GM19438 (cell line): ENCODE measurements at regions not wholly inside any gene's neighbourhood (a gene's known extent, or its start where the extent isn't known, plus 50 kb on each side); places are given as distances from the start of the nearest gene placed in this dataset.

Experiments used
- ATAC-seq: cut with Tn5 transposase; IDR thresholded peaks from one replicate; pipeline ENCODE4 v1.9.1; 2021; ENCODE audit warnings: low read depth; ENCODE audit not compliant: unreplicated experiment

DNA sequence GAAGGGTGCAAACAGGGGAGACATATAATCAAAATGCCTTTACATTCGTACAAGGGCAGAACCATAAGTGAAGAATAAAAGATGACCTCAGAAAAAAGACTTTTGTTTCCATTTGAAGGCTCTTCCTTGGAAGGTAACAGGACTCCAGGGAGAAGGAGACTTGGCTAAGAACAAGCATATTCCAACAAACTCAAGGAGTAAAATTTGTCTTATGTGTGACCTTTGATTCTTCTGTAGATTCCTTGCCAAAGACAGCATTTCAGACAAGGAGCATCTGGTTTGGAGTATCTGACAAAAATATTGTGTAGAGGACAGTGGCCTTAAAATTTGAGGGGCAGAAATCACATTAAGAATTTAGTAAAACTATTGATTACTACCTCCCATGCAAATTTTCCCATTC is 991.9 kb downstream of the FLRT2 start:
- ATAC-seq: no peak

DNA sequence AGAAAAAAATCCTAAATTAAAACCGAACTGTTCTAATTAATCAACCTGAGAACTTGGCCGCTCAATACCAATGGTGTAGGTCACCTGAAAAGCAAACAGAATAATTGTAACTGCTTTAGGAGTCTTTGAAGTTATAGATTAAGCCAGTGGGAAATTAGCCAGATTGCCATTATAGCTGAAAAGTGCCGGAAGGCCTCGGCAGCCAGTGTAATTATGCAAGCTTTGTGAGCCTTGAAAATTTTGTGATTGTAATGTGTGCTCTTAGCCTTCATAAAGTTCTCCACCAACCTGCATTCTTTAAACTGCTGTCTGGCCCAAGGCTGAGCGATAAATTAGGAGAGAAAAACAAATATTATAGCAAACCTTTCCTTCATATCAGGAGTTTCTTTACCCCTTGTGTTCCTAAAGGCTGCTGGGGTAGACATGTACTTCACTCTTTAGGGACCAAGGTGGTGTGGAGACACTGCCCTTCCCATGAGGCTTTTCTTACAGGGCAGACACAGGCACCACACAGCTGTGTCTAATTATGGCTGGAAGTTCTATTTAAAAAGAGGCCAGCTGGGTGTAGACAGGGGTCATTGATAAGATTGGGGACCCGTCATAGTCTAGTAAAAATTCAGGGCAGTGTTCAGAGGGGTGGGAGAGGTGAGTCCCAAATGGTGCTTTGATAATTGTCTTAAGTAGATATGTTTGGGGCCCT is 991.2 kb downstream of the FLRT2 start:
- no peak for ATAC-seq

DNA sequence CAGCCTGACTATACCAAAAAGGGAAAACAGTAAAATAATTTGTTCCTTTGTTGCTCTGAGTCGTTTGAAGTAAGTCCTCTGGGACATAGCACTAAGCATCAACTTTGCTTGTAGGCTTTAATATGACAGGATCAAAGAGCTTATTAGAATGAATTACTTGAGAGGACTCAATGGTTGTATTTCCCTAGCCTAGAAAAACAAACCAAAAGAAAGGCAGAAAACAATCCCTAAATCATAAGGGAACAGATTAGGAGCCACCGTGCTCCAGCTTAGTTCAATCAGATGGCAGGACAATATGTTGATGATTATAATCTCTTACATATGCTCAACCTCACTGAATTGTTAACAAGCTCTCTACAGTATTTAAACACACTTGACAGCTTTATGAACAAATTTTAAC is 988.4 kb downstream of the FLRT2 start:
- no peak for ATAC-seq

DNA sequence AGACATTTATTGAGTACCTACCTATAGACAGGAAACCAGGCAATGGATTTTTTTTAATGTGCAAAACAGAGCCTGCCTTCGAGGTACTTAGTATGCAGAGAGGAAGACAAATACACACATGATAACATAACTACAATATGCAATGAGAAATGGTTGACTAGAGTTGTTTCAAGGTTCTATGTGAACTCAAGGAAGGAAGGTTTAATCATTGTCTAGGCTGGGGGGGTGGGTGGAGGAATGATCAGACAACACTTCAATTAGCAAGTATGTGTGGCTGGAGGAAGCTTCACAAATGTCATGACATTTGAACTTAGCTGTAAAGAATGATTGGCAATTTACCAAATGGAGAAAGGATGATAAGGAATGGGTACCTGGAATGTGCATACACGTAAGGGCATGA is 985.3 kb downstream of the FLRT2 start:
- no peak for ATAC-seq

DNA sequence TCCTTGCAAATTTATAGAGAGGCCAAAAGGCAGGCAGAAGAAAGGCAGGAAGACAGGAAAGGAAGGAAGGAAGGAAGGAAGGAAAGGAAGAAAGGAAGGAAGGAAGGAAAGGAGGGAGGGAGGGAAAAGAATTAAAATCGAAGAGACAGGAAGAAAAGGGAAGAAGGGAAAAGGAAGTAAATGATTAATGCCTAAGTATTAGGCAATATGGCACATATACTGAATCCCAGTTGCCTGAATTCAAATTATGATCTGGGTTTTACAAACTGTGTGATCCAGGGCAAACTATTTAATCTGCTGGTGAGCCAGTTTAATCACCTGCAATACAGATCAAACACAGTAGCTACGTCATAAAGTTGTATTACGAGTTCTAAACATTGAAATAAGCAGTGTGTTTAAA is 983.6 kb downstream of the FLRT2 start:
- ATAC-seq: no peak

DNA sequence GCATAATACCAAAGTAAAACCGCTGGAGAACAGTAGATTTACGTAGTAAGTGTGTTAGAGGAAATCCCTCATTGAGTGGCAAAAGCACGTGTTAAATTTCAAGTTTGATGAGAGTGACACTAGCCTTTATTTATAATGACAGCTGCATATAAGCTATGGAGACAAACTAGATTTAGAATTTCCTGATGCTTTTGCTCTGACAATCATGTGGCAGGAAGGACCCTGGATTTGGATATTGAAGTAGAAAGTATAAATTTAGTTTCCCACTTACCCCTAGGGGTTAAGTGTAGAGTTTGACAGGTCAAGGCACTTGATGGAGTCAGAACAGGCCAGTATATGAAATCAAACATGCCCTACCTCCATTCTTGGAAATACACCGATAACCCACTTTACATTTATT is 983.1 kb downstream of the FLRT2 start:
- ATAC-seq: no peak

DNA sequence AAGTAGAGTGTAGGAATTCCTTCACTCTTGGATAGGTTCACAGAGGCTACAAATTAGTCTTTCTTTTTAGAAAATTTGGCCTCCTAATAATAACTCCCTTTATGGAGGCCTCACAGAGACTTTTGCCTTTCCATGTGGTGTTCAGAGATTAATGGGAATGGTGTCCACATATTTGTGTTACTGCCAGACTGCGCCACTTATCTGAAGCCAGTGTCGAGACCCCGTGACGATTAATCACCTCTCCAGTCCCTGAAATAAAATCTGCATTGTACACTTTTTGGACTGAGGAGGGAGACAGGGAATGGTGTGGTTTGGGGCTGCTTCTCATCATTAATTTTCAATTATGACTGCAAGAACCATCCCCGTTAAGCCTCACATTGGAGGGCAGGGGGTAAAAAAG is 980.5 kb downstream of the FLRT2 start:
- no peak for ATAC-seq

DNA sequence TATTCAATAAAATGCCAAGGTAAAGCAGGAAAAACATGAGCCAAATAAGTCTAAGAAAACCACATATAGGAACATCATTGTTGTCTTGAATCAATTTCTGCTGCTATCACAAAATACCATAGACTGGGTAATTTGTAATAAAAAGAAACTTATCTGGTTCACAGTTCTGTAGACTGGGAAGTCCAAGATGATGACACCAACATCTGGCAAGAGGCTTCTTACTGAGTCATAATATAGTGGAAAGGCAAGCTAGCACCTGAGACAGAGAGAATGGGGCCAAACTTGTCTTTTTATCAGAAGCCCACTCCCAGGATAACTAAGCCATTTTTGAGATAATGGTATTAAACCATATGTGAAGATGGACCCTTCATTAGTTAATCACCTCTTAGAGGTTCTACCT is 975.9 kb downstream of the FLRT2 start:
- ATAC-seq: no peak

DNA sequence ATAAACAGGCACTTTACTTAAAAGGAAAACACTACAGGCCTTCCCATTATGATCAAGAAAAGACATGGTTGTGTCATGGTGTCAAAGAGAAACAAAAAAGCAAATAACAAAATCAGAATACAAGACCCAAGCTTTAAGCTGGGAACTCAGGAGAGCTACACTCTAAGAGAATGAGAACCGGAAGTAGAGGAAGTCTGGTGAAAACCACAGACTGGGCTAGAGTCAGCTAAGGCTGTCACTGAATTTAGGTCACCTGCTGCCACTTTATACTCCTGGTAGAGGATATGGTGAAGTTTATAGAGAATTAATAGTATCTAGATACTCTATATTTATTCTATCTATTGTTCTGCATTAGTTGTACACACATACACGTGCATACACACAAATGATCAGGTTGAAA is 971.7 kb downstream of the FLRT2 start:
- ATAC-seq: no peak

DNA sequence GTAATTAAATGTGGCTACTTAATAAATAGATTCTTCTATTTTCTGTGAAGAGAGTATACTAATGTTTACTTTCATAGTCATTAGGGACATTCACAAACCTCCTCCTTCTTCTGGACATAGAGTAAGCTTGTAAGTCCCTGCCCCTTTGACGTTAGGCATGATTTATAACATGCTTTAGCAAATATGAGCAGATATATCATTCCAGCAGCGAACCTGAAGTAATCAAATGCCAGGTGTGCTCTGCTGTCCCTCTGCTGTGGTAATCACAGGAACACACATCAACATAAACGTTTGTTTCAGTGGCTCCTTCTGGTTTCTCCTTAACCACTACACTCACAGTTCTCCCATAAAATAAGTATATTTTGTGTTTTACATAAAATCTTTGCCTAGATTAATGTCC is 961.8 kb downstream of the FLRT2 start:
- ATAC-seq: no peak

DNA sequence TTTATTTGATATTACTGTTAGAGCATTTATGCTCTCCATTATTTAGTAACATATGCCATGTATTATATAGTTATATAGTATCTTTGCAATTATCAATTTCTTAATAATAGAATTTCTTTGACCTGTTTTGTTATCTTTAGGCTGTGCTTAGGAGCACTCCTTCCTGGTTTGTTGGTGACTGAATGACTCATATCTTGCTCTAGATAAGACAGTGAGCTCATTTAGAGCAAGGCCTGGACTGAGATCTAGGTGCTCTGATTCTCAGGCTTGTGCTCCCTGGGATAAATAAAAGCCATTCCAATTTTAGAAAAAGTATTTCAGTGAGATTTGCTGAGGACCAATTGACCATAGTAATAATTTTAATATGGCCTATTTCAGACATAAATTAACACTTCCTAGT is 951.2 kb downstream of the FLRT2 start:
- no peak for ATAC-seq

DNA sequence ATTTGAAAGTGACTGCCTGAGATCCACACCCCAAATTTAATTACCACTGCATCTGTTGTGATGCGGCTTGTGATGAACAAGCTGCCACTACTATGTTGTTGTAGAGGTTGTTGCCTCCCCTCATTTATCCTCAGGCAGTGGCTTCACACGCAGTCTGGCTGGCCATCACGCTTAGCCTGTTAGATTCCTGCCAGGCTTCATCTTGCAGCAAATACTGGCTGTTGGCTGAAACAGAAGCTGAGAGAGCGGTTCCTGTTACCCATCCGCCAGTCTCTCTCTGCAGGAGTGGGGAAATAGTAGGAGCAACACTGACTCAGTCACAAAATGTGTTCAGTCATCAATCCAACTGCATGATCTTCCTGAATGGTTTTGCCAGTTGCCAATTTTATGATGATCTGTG is 934.4 kb downstream of the FLRT2 start:
- no peak for ATAC-seq

DNA sequence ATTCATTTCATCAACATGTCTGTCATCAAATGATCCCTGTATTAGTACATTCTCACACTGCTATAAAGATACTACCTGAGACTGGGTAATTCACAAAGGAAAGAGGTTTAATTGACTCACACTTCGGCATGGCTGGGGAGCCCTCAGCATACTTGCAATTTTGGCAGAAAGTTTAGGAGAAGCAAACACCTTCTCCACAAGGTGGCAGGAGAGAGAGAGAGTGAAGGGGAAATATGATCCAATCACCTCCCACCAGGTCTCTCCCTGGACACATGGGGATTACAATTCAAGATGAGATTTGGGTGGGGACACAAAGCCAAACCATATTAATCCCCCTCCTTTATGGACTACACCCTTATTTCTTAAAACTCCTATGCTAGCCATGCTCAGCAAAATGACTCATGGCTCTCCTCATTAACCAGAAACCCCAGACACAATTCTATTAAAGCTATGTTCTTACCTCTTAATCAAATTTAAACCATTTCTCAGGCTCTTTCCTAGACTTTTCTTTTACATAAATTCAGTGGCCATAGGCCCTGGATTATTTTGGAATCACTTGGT is 932.3 kb downstream of the FLRT2 start:
- ATAC-seq: no peak

DNA sequence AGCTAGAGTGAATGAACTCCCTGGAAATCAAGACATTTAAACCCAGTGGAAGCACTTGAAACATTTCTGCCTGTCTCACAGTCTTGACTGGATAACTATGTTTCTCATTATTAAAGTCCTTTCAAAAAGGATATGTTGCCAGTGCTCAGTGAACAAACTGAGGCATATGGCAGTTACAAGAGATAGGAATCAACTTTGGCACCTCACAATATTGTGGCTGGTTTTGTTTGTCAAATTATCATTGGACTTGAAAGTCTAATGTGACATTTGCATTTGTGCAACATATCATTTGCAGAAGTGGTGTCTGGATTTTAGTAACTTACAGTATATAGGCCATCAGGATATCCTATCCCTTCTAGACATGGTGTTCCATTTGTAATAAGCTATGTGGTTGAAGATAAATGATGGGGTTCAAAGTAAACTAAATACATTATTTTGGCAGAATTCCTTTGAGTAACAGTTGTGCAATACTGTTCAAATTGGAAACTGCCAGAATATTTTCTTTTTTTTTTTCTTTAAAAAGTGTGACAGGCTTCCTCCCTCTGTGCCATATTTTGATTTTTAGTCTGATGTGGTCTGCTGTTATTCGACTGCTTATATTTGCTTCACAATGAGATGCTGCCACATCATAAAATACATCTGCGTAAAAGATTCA is 927.7 kb downstream of the FLRT2 start:
- no peak for ATAC-seq

DNA sequence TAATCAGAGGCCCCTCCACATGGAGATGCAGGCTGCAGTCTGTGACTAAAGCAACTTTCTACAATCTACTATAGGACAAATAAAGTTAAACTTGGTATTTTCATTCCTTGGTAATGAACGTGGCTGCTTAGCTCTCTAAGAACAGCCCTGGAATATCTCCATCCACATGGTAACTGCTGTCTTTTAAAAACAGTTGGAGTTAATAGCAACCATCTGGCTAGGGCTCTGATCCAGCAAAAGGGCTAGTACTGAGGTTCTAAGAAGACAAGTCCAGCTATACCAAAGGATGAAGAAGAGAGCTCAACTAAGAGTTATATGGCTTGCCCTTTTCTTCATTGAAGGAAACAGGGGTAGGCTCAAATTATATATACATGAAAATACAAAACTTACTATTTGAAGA is 920.1 kb downstream of the FLRT2 start:
- no peak for ATAC-seq

DNA sequence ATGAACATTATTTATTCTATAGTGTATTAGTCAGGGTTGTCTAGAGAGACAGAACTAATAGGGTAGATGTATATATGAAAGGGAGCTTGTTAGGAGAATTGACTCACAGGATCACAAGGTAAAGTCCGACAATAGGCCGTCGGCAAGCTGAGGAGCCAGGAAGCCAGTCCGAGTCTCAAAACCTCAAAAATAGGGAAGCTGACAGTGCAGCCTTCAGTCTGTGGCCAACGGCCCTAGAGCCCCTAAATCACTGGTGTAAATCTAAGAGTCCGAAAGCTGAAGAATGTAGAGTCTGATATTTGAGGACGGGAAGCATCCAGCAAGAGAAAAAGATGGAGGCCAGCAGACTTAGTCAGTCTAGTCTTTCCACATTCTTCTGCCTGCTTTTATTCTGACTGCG is 912.2 kb downstream of the FLRT2 start:
- ATAC-seq: no peak

DNA sequence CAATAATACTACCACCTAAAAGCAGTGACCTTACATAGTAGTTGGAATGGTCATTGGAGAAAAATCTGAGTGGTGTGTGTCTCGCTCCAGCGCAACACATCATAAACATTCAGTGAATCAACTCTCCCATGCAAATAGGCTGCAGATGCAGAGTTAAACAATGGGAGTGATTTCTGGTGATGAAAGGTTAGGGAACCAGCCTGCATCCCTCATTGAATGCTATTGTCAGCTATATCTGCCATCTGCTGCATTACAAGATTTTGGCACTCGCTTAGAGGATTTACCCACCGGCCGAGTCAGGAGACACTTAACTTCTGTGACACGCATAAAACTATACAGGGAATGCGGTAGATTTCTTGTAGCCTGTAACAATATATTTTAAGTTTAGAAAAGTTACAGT is 900.9 kb downstream of the FLRT2 start:
- ATAC-seq: no peak

DNA sequence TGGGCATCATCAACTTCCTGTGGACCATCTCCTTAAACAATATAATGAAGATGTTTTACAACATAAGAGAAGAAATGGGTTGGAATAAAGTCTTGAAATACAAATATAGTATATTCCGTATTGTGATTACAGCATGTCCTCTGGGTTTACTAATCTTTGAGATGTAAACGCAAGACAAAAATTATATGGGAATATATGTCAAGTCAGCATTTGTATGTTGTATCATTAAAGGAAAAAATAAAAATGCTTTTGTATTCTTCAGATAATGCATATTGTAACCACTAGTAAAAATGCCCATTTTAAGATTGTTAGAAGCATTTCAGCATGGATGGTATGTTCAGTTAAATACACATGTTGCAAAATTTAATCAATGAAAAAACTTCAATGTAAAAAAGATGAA is 893.3 kb downstream of the FLRT2 start:
- no peak for ATAC-seq

DNA sequence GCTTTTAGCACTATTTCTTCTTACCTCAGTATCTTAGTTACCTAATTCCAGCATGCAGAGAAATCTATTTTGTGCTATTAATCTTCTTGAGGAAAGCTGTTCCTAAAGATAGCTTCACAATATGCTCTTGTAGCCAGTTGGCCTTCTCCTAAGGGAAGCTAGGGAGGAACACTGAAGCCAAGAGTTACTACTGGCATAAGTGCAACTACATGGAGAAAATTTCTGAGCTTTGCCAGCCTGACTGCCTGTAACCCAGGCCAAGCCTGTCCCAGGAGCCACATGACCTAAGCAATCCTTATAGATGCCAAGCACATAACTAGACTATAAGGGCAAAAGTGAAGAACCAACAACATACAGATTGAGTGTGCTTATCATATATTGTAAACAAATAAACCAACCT is 890.2 kb downstream of the FLRT2 start:
- no peak for ATAC-seq

DNA sequence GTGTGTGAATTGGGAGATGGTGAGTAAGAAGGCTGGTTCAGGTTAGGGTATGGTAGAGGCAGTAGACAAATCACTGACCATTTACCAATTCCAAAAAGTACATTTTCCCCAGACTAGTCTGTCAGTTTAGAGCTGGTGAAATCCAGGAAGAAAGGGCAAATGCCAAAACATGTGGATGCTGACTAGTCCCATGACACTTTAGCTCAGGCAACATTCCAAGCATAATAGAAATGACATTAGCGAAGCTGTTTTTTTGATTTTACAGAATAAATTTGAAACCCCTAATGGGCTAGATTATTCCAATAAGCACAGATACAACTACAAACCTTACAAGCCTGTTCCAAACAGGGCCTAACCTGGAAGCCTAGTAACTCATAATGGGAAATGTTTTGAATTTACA is 884.2 kb downstream of the FLRT2 start:
- no peak for ATAC-seq

DNA sequence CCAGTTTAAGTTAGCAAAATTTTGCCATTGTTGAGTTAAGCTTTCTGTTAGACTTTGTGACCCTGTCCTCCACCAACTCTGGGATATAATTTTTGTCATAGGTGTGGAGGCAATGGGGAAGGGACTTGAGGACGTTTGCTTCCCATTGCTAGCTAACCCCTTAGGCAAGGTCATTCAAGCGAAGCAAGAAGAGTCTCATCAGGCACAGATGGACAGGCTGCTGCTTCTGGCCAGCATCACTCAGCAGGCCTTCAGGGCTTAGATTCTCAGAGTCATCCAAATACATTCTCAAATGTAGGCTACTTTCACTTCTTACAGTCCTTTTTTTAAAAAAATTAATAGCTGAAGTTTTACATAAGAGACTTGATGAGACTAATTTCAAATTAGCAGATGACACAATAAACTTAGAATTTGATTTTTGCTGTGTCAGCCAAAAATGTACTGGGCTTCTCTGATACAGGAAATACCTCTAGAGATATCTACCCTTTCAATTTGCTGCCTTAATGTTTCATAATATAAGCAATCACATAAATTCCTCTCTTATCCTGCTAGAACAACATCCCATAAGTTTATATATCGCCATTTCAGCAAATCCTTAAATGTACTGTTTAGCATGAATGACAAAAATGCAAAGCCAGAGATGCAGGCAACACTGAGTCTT is 875.2 kb downstream of the FLRT2 start:
- no peak for ATAC-seq

DNA sequence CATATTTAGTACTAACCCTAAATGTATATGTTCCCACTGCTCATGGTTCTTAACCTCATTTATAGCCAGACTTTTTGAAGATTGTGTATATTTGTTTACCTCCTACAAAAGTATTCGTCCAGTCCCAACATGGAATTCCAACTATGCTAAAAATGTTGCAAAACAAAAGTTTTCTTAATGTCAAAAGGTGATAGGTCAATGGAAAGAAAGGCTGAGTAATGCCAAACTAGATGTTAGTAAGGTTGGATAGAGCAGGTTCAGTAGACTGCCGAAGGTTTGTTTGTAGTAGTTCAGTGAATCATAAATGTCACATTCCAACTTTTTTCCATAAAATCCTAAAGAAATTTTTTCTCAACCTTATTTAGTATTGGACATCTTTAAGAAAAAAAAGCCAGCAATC is 874.5 kb downstream of the FLRT2 start:
- ATAC-seq: no peak
